PC-9 (cell line): ENCODE measurements at regions not wholly inside any gene's neighbourhood (a gene's known extent, or its start where the extent isn't known, plus 50 kb on each side); places are given as distances from the start of the nearest gene placed in this dataset.
"Not testable (repeated sequence)": the region's sequence is repeated elsewhere in the genome, so short reads cannot be mapped to it uniquely, and the experiment has no call there.

Experiments used
- EZH2 ChIP-seq: fragments of 200-600 bp; sonication (generic); IDR thresholded peaks from 2 replicates; pipeline ENCODE4 v1.8.0; 2017; ENCODE audit warnings: antibody characterized with exemption, low read depth
- TF ChIP-seq, protein P1 (sequence below): fragments of 200-600 bp; sonication (generic); conservative IDR thresholded peaks from 2 replicates; pipeline ENCODE4 v1.6.1; 2017; ENCODE audit warnings: mixed run types, antibody characterized with exemption, mild to moderate bottlenecking, moderate library complexity

GRCh38 chr16:29171296-29171695, 186.4 kb downstream of the LAT start:
- not testable (repeated sequence) for TF ChIP-seq EZH2
- TF ChIP-seq, protein P1, sequence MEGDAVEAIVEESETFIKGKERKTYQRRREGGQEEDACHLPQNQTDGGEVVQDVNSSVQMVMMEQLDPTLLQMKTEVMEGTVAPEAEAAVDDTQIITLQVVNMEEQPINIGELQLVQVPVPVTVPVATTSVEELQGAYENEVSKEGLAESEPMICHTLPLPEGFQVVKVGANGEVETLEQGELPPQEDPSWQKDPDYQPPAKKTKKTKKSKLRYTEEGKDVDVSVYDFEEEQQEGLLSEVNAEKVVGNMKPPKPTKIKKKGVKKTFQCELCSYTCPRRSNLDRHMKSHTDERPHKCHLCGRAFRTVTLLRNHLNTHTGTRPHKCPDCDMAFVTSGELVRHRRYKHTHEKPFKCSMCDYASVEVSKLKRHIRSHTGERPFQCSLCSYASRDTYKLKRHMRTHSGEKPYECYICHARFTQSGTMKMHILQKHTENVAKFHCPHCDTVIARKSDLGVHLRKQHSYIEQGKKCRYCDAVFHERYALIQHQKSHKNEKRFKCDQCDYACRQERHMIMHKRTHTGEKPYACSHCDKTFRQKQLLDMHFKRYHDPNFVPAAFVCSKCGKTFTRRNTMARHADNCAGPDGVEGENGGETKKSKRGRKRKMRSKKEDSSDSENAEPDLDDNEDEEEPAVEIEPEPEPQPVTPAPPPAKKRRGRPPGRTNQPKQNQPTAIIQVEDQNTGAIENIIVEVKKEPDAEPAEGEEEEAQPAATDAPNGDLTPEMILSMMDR = not testable (repeated sequence)
